OCI-LY7 (cell line): ENCODE measurements at regions not wholly inside any gene's neighbourhood (a gene's known extent, or its start where the extent isn't known, plus 50 kb on each side); places are given as distances from the start of the nearest gene placed in this dataset.

Source experiments
- EZH2phosphoT487 ChIP-seq: fragments of 200-600 bp; sonication (generic); IDR thresholded peaks from 2 replicates; pipeline ENCODE4 v1.6.1; 2018; ENCODE audit warnings: low read depth, borderline replicate concordance, mild to moderate bottlenecking, mixed run types, antibody characterized with exemption, low read length, moderate library complexity, mixed read lengths
- TF ChIP-seq, protein P1 (sequence below): fragments of 200-600 bp; sonication (generic); conservative IDR thresholded peaks from 2 replicates; pipeline ENCODE4 v1.5.1; 2014; ENCODE audit warnings: mild to moderate bottlenecking, antibody characterized with exemption, low read length, moderate library complexity, mixed read lengths

DNA sequence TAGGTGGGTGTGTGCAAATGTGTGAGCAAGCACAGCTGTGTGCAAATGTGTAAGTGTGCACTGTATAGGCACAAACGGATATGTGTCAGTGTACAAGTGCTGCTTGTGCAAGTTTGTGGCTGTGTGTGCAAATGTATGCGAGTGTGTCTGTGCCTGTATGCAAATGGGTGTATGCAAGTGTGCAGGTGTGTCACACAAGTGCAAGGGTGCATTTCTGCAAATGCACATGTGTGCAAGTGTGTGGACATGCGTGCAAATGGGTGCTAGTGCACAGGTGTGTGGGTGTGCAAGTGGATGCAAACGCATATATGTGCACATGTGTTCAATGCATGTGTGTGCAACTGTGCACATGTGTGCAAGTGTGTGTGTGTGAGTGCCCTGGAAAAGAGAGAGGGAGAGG, 76.5 kb upstream of the TNRC6C start:
- TF ChIP-seq, protein P1, sequence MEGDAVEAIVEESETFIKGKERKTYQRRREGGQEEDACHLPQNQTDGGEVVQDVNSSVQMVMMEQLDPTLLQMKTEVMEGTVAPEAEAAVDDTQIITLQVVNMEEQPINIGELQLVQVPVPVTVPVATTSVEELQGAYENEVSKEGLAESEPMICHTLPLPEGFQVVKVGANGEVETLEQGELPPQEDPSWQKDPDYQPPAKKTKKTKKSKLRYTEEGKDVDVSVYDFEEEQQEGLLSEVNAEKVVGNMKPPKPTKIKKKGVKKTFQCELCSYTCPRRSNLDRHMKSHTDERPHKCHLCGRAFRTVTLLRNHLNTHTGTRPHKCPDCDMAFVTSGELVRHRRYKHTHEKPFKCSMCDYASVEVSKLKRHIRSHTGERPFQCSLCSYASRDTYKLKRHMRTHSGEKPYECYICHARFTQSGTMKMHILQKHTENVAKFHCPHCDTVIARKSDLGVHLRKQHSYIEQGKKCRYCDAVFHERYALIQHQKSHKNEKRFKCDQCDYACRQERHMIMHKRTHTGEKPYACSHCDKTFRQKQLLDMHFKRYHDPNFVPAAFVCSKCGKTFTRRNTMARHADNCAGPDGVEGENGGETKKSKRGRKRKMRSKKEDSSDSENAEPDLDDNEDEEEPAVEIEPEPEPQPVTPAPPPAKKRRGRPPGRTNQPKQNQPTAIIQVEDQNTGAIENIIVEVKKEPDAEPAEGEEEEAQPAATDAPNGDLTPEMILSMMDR, result no peak
- no peak for TF ChIP-seq EZH2phosphoT487
